GM10266 (cell line): ENCODE measurements at regions not wholly inside any gene's neighbourhood (a gene's known extent, or its start where the extent isn't known, plus 50 kb on each side); places are given as distances from the start of the nearest gene placed in this dataset.

Source experiments
- DNase-seq: peaks from one replicate; pipeline ENCODE4 v3.0.0; 2012; ENCODE audit errors: extremely low spot score
- CTCF ChIP-seq: IDR thresholded peaks from 2 replicates; pipeline ENCODE4 v1.5.1; 2012; ENCODE audit warnings: mild to moderate bottlenecking, low read depth; ENCODE audit not compliant: control insufficient read depth, insufficient read depth; ENCODE audit errors: missing control alignments

DNA sequence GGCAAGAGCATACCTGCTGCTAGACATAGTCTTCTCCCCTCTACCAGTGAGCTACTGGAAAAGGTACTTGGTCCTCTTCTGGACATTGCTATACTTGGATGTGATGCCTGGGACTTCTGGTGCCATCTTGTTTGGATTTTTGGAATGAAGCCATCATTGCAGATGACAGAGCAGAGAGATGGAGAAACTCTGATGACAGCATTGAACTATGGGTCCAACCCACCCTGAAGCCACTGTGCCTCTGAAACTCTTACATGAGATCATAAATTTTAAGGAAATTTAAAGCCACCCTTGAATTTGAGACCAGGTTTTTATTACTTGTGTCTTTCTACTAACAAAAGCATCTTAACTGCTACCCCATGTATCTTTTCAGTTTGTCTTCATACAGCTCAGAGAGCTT, 151.1 kb upstream of the SMIM23 start:
- no peak for TF ChIP-seq CTCF

DNA sequence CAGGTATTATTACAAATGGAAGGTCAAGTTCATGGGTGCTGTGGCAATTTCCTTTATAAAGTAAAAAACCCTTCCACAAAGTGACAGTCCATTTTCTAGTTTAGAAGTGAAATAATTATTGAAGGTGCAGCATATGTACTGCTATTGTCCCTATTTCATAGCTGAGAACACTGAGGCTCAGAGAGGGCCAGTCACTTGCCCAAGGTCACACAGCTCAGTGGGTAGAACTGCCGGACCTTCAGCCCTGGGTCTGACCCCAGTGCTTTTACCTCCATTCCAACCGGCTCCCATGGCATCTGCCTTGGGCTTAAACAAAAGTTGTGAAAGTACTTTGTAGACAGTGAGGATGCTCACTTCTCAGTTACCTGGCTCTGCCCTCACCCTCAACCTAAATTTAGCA, 150.6 kb upstream of the SMIM23 start:
- DNase-seq = no peak
- TF ChIP-seq CTCF = no peak

More for the DNA sequence above, 151.1 kb upstream of the SMIM23 start:
- no peak for DNase-seq

GRCh38 chr5:171635561-171636245, 149.9 kb upstream of the SMIM23 start:
- DNase-seq = no peak
- no peak for TF ChIP-seq CTCF

DNA sequence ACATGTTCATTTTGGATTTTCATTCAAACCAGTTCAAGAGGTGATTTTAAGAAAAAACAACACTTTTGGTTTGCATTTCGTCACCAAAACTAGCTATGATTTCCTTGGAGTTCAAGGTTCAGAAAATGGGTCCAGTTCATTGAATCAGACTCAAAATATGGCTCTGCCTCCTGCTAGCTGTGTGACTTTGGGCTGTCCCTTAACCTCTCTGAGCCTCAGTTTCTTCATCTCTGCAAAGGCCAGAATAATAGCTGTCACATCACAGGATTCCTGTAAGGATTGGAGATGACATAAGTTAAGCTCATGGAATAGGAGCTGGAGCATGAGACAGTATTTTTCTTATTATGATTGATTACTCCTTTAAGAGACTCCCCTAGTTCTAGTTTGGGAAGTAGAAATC, 147.8 kb upstream of the SMIM23 start:
- no peak for DNase-seq
- no peak for TF ChIP-seq CTCF

DNA sequence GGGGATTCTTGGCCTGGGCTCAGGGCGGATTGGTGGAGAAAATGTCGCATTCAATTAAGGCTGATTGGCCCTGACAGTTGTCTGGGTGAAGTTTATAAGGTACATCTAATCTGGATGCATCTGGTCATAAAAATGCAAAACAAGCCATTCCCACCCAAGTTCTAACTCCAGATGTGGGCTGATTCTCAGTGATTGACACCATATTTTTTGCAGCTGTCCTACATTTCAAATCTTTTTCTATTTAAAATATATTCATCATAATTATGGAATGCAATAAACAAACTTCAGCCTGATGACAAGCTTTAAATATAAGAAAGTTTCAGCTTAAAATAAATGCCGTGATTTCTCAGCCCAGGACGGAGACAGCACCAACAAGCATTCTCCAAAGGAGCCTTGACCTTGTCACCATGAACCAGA, 146.4 kb upstream of the SMIM23 start:
- TF ChIP-seq CTCF = no peak
- no peak for DNase-seq

DNA sequence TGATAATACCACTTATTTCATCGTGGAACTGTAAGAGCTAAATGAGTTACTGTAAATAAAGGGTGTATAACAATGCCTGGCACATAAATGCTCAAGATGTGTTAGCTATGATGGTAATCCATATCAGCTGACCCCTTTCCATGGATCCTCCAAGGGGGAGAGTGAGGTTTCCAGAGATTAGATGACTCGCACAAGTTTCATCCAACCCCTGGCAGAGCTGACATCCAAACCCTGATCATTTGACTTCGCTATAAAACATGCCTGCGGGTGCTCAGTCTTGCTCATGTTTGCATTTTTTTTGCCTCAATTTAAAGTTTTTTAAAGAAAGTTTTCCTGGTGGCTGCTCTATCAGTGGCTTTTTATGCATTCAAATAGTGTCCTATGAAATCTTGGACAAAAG, 145.7 kb upstream of the SMIM23 start:
- TF ChIP-seq CTCF = no peak
- DNase-seq = no peak

- no peak for TF ChIP-seq CTCF
- no peak for DNase-seq
These were observed 145.1 kb upstream of the SMIM23 start for GRCh38 chr5:171640480-171640879.
